NT2/D1 (cell line): ENCODE measurements at regions not wholly inside any gene's neighbourhood (a gene's known extent, or its start where the extent isn't known, plus 50 kb on each side); places are given as distances from the start of the nearest gene placed in this dataset.
A peak's percentile ranks its signal among the peaks of the same experiment; 100 is the strongest.

Experiments used
- DNase-seq: peaks from one replicate; pipeline ENCODE4 v3.0.0-alpha.2; 2011; ENCODE audit warnings: low read depth, low spot score
- H3K27me3 ChIP-seq: 2 replicates; pipeline ENCODE4 v1.6.0; 2011; ENCODE audit warnings: mild to moderate bottlenecking; ENCODE audit not compliant: insufficient read length, insufficient read depth
- H3K36me3 ChIP-seq: 2 replicates; pipeline ENCODE4 v1.6.1; 2011; ENCODE audit warnings: mild to moderate bottlenecking, low read length, mixed read lengths; ENCODE audit not compliant: insufficient read depth, insufficient read length
- H3K4me1 ChIP-seq: 2 replicates; pipeline ENCODE4 v1.5.1; 2011; ENCODE audit not compliant: insufficient read depth, insufficient read length
- H3K4me3 ChIP-seq: 2 replicates; pipeline ENCODE4 v1.5.1; 2011; ENCODE audit warnings: low read depth; ENCODE audit not compliant: insufficient read length
- H3K9ac ChIP-seq: 2 replicates; pipeline ENCODE4 v1.6.0; 2011; ENCODE audit warnings: low read depth; ENCODE audit not compliant: insufficient read length
- H3K9me3 ChIP-seq: 2 replicates; pipeline ENCODE4 v1.5.1; 2011; ENCODE audit warnings: mild to moderate bottlenecking, low read length; ENCODE audit not compliant: insufficient read depth
- SUZ12 ChIP-seq: IDR thresholded peaks from 2 replicates; pipeline ENCODE4 v1.6.1; 2011; ENCODE audit not compliant: insufficient read length, insufficient read depth; ENCODE audit errors: extremely low read depth
- YY1 ChIP-seq: IDR thresholded peaks from 2 replicates; pipeline ENCODE4 v1.6.1; 2011; ENCODE audit not compliant: insufficient read length, insufficient read depth
- ZNF274 ChIP-seq: IDR thresholded peaks from 2 replicates; pipeline ENCODE4 v1.6.1; 2011; ENCODE audit warnings: mild to moderate bottlenecking, low read depth, low read length

- H3K9me3 ChIP-seq: peaks cover 29% of the 10 kb centered on the region; the same call in 1 of the 2 replicates
- no peak for DNase-seq
- TF ChIP-seq YY1 (no peak), ZNF274 (no peak), SUZ12 (no peak)
Observed at GRCh38 chr17:79513206-79513605, 97.6 kb downstream of the RBFOX3 start.

DNA sequence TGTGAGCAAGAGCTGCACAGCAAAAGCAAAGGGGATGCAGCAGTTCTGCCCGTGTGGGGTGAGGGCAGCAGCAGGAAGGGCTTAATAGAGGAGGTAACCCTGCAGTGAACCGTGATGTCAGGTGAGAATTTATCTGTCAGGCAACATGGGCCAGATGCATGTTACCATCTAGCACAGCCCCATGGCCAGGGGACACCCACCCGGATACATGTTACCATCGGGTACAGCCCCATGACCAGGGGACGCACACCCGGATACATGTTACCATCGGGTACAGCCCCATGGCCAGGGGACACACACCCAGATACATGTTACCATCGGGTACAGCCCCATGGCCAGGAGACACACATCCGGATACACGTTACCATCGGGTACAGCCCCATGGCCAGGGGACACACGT lies 99.4 kb downstream of the RBFOX3 start:
- no peaks in the 10 kb centered on the region for H3K36me3 ChIP-seq
- H3K27me3 ChIP-seq: no peaks in the 10 kb centered on the region
- H3K4me1 ChIP-seq: peaks cover 11% of the 10 kb centered on the region
- no peak overlapping the region for H3K9ac ChIP-seq
- TF ChIP-seq SUZ12 (no peak), YY1 (no peak), ZNF274 (no peak)
- DNase-seq: no peak
- H3K9me3 ChIP-seq: peaks cover 29% of the 10 kb centered on the region; the same call in 1 of the 2 replicates
- H3K4me3 ChIP-seq: no peak overlapping the region

More at GRCh38 chr17:79513206-79513605, 97.6 kb downstream of the RBFOX3 start:
- no peaks in the 10 kb centered on the region for H3K36me3 ChIP-seq
- no peaks in the 10 kb centered on the region for H3K27me3 ChIP-seq
- H3K4me3 ChIP-seq: no peak overlapping the region
- peaks cover 11% of the 10 kb centered on the region for H3K4me1 ChIP-seq
- H3K9ac ChIP-seq: no peak overlapping the region

DNA sequence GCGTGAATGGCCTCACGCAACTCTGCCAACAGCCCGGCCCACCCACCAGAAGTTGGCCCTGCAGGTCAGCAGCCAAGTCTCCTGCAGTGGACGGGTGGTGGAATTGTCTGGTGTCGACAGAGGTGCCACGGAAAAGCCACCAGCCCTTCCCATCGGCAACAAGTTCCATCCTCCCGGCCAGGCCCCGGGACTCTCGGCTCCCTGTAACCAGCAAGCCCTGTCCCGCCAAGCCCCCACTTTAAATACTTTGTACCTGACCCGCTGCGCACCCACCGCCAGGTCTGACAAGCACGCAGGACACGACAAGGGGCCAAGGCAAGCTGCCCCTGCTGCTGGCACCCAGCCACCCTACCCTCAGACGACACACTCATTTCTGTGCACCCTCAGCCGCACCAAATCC lies 100.8 kb downstream of the RBFOX3 start:
- no peaks in the 10 kb centered on the region for H3K36me3 ChIP-seq
- peaks cover 8% of the 10 kb centered on the region for H3K4me1 ChIP-seq
- H3K9me3 ChIP-seq: peaks cover 29% of the 10 kb centered on the region; the same call in 1 of the 2 replicates
- H3K27me3 ChIP-seq: no peaks in the 10 kb centered on the region
- H3K4me3 ChIP-seq: no peak overlapping the region
- H3K9ac ChIP-seq: no peak overlapping the region
- no peak for TF ChIP-seq ZNF274
- TF ChIP-seq SUZ12: no peak
- DNase-seq: no peak

DNA sequence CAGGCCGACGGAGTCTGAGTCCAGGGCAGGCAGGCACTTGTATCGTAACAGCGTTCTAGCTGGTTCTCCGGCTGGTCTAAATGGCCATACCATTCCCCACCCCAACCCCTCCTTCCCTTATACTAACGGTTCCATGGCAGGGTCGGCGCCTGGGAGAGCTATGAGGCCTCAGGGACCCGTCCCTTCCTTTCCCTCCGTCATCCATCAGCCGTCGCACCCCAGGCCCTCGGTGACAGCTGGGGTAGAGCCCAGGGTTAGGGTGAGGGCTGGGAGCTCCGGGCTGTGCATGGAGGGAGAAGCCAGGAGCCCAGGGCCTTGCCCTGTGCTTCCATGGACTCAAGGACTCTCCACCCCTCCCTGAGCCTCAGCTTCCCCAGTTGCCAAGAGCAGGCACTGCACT lies 101.4 kb downstream of the RBFOX3 start:
- no peak overlapping the region for H3K4me3 ChIP-seq
- H3K9ac ChIP-seq: no peak overlapping the region
- H3K27me3 ChIP-seq: no peaks in the 10 kb centered on the region
- H3K36me3 ChIP-seq: no peaks in the 10 kb centered on the region
- peaks cover 29% of the 10 kb centered on the region; the same call in 1 of the 2 replicates for H3K9me3 ChIP-seq
- peaks cover 8% of the 10 kb centered on the region for H3K4me1 ChIP-seq
- TF ChIP-seq YY1 (no peak), SUZ12 (no peak), ZNF274 (no peak)
- no peak for DNase-seq

GRCh38 chr17:79509008-79509407 lies 101.8 kb downstream of the RBFOX3 start:
- Histone ChIP-seq H3K9ac (no peak overlapping the region), H3K4me1 (peaks cover 8% of the 10 kb centered on the region), H3K9me3 (peaks cover 29% of the 10 kb centered on the region; the same call in 1 of the 2 replicates), H3K27me3 (no peaks in the 10 kb centered on the region), H3K36me3 (no peaks in the 10 kb centered on the region), H3K4me3 (no peak overlapping the region)
- DNase-seq: no peak
- TF ChIP-seq YY1 (no peak), SUZ12 (no peak), ZNF274 (no peak)

DNA sequence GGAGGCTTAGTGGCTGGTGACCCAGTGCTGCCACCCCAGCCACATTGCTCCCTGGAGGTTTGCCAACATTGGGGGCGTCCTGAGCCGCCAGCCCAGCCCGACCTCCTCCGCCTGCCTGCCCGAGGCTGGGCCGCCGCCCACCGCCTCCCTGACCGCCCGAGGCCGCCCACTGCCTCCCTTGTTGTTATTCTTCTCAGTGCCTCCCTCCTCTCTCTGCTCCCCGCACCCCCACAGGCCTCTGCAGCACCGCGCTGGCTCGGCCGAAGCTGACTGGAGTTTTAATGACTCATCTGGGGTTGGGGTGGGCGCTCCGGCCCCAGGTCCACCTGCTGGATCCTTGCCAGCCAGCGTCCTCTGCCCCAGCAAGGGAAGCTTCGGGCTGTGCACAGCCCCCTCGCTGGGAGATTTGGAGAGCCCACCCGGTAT lies 102.5 kb downstream of the RBFOX3 start:
- TF ChIP-seq SUZ12 (no peak), ZNF274 (no peak), YY1 (no peak)
- H3K9ac ChIP-seq: peak overlapping the region; percentile 7
- peaks cover 8% of the 10 kb centered on the region for H3K4me1 ChIP-seq
- DNase-seq: no peak
- H3K36me3 ChIP-seq: no peaks in the 10 kb centered on the region
- no peak overlapping the region for H3K4me3 ChIP-seq
- H3K27me3 ChIP-seq: no peaks in the 10 kb centered on the region
- peaks cover 23% of the 10 kb centered on the region; the same call in 1 of the 2 replicates for H3K9me3 ChIP-seq

- peaks cover 12% of the 10 kb centered on the region for H3K4me1 ChIP-seq
- no peak overlapping the region for H3K4me3 ChIP-seq
- TF ChIP-seq ZNF274 (no peak), SUZ12 (no peak), YY1 (no peak)
- H3K36me3 ChIP-seq: no peaks in the 10 kb centered on the region
- DNase-seq: no peak
- no peaks in the 10 kb centered on the region for H3K27me3 ChIP-seq
- no peak overlapping the region for H3K9ac ChIP-seq
- H3K9me3 ChIP-seq: peaks cover 15% of the 10 kb centered on the region; the same call in 1 of the 2 replicates
Observed at GRCh38 chr17:79506955-79507354, 103.9 kb downstream of the RBFOX3 start.
